ENCODE measurements at regions not wholly inside any gene's neighbourhood (a gene's known extent, or its start where the extent isn't known, plus 50 kb on each side); places are given as distances from the start of the nearest gene placed in this dataset.

- no peak for DNase-seq
Measured at GRCh38 chr9:117546894-117547678, 132.2 kb upstream of the ASTN2 start.

- DNase-seq, result no peak
Measured at GRCh38 chr9:117545846-117546245, 131.0 kb upstream of the ASTN2 start.

GRCh38 chr9:117543089-117543488 lies 128.2 kb upstream of the ASTN2 start:
- no peak for DNase-seq

GRCh38 chr9:117542021-117542420 lies 127.2 kb upstream of the ASTN2 start:
- DNase-seq, result no peak

- no peak for DNase-seq
Measured at GRCh38 chr9:117541181-117541580, 126.3 kb upstream of the ASTN2 start.

GRCh38 chr9:117535973-117536372 lies 121.1 kb upstream of the ASTN2 start:
- no peak for DNase-seq

GRCh38 chr9:117535434-117535833 lies 120.6 kb upstream of the ASTN2 start:
- DNase-seq, result no peak

GRCh38 chr9:117528225-117528624 lies 113.4 kb upstream of the ASTN2 start:
- DNase-seq, result no peak

GRCh38 chr9:117526674-117527073 lies 111.8 kb upstream of the ASTN2 start:
- no peak for DNase-seq

GRCh38 chr9:117523531-117524153 lies 108.8 kb upstream of the ASTN2 start:
- no peak for DNase-seq

- no peak for DNase-seq
Measured at GRCh38 chr9:117521293-117521692, 106.4 kb upstream of the ASTN2 start.

- DNase-seq, result no peak
Measured at GRCh38 chr9:117516676-117517632, 102.1 kb upstream of the ASTN2 start.

GRCh38 chr9:117511852-117512481 lies 97.1 kb upstream of the ASTN2 start:
- DNase-seq, result no peak

GRCh38 chr9:117496307-117496706 lies 81.5 kb upstream of the ASTN2 start:
- DNase-seq, result no peak

GRCh38 chr9:117494401-117495090 lies 79.7 kb upstream of the ASTN2 start:
- DNase-seq, result no peak

- no peak for DNase-seq
Measured at GRCh38 chr9:117492476-117492875, 77.6 kb upstream of the ASTN2 start.

GRCh38 chr9:117491491-117491890 lies 76.6 kb upstream of the ASTN2 start:
- DNase-seq, result no peak

- no peak for DNase-seq
Measured at GRCh38 chr9:117490199-117490598, 75.3 kb upstream of the ASTN2 start.

- no peak for DNase-seq
Measured at GRCh38 chr9:117488659-117489058, 73.8 kb upstream of the ASTN2 start.

GRCh38 chr9:117487555-117488175 lies 72.8 kb upstream of the ASTN2 start:
- DNase-seq, result peak; percentile 93

GRCh38 chr9:117486426-117486825 lies 71.6 kb upstream of the ASTN2 start:
- DNase-seq, result no peak

- DNase-seq, result no peak
Measured at GRCh38 chr9:117485176-117485575, 70.3 kb upstream of the ASTN2 start.

All from NCI-H2081 treated with DMSO at 0.1 percent for 48 hours (cell line).